ENCODE measurements at regions not wholly inside any gene's neighbourhood (a gene's known extent, or its start where the extent isn't known, plus 50 kb on each side); places are given as distances from the start of the nearest gene placed in this dataset.

DNA sequence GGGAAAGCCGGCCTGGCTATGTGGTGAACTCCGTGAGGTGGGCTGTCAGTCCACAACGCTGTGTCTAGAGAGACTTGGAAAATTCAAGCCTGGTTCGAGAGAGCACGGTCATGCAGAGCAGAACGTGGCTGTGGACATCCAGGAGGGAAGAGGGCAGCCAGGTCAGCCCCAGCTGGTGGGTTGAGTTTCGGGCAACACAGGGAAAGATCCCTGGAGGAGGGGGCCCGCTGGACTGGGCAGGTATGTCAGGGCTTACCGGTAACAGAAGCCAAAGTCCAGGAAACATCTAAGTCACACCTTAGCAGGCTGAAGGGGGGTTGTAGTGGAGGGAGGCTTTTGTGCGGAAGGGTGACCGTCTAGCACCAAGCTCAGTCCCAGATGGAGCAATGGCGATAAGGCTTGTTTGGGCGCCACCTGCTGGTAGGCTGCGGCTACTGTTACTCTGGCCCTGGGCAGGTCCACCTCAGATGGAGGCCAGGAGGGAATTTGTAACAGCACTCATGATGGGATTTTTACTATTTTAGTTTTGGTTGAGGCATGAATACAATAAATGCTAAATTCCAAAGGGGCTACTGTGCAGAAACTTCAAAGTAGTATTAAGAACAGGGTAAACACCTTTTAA lies 143.3 kb upstream of the ZNF644 start:
- CTCF ChIA-PET (ENCODE audit: low intra/inter-chr PET ratio) = interaction anchor here (0.6 to 2.6 kb wide), 9 partner anchors 113 to 1126 kb away, joined by 3 to 29 read pairs (median 4); no protein-coding TSS in a partner anchor
- Histone ChIP-seq H3K27ac (ENCODE audit: extremely low read depth, low read depth, low read length) (no peak overlapping the region), H3K4me1 (replicated peaks in 1 of 2; ENCODE audit: control insufficient read depth in 2 of 2, insufficient read depth in 2 of 2, low read length in 2 of 2) (no peaks in the 10 kb centered on the region), H3K9me3 (replicated peaks; ENCODE audit: control insufficient read depth, insufficient read depth, low read depth, low read length) (no peaks in the 10 kb centered on the region), H3K36me3 (ENCODE audit: control insufficient read depth, insufficient read depth, low read length) (no peaks in the 10 kb centered on the region), H3K9ac (ENCODE audit: insufficient read depth in 1 of 2, low read depth in 2 of 2, low read length in 2 of 2) (no peak overlapping the region), H3K4me3 (no peak overlapping the region), H3K79me2 (ENCODE audit: control insufficient read depth, insufficient read depth, low read length) (no peaks in the 10 kb centered on the region), H3K4me2 (ENCODE audit: insufficient read depth, low read length) (no peak overlapping the region), H2AFZ (ENCODE audit: low read depth, low read length) (peak overlapping the region; percentile 61), H3K9me1 (ENCODE audit: control insufficient read depth, insufficient read depth, low read length) (no peaks in the 10 kb centered on the region), H3K27me3 (ENCODE audit: control insufficient read depth in 2 of 2, insufficient read depth in 2 of 2, low read length in 2 of 2) (peaks cover 6 to 45% of the 10 kb centered on the region in 2 experiments), H4K20me1 (replicated peaks; ENCODE audit: control insufficient read depth, insufficient read depth, low read length) (no peaks in the 10 kb centered on the region)
- peak; percentile 79 to 91 (median 84) for DNase-seq (ENCODE audit: extremely low read depth in 1 of 4, low spot score in 3 of 4)
- POLR2A ChIA-PET = interaction anchor here (0.8 to 1.4 kb wide), 4 partner anchors 9 to 144 kb away, joined by 3 read pairs; no protein-coding TSS in a partner anchor
- peak; percentile 99 for ATAC-seq
- peak; percentile 94 for FAIRE-seq
- WGBS (ENCODE audit: insufficient coverage, low coverage, missing lambda C conversion rate) = 13% methylated on average over 14 of the region's 14 CpGs
- intact Hi-C loops (cut with micrococcal nuclease) (loop anchor here (1.0 to 10.0 kb wide), 7 partner anchors 150 to 1120 kb away; partner anchors contain the start of gene CDC7), in situ Hi-C loops (cut with MboI) (loop anchor here (5.0 to 25.0 kb wide), 3 partner anchors 112 to 772 kb away; partner anchors contain the start of gene BRDT)
- BruUV-seq (replicated peaks) = no TSS peak
- TF ChIP-seq CBFA2T3 (IDR thresholded peaks at IDR 0.05) = no peak
- TF ChIP-seq ZNF589 (CRISPR knock-in tag; IDR thresholded peaks at IDR 0.05; ENCODE audit: low read depth) = no peak
- TF ChIP-seq RCOR1 (IDR thresholded peaks at IDR 0.05; ENCODE audit: borderline replicate concordance in 1 of 2, low read depth in 2 of 2, low read length in 2 of 2) = 0 out of 4 replicates have a peak, but pooled peaks of 1 of the 2 experiments have one; percentile 30
- TF ChIP-seq ZFP1 (CRISPR knock-in tag; IDR thresholded peaks at IDR 0.05) = no peak
- 0 out of 2 replicates have a peak, but pooled peaks have one; percentile 14 for TF ChIP-seq JUND (IDR thresholded peaks at IDR 0.05; ENCODE audit: borderline replicate concordance, low read depth, low read length)
- no peak for TF ChIP-seq JUND (tag; IDR thresholded peaks at IDR 0.05; ENCODE audit: borderline replicate concordance, low read depth, low read length)
- 0 out of 2 replicates have a peak, but pooled peaks have one; percentile 36 for TF ChIP-seq XRCC5 (IDR thresholded peaks at IDR 0.05; ENCODE audit: low read depth, low read length)
- TF ChIP-seq, protein P1, sequence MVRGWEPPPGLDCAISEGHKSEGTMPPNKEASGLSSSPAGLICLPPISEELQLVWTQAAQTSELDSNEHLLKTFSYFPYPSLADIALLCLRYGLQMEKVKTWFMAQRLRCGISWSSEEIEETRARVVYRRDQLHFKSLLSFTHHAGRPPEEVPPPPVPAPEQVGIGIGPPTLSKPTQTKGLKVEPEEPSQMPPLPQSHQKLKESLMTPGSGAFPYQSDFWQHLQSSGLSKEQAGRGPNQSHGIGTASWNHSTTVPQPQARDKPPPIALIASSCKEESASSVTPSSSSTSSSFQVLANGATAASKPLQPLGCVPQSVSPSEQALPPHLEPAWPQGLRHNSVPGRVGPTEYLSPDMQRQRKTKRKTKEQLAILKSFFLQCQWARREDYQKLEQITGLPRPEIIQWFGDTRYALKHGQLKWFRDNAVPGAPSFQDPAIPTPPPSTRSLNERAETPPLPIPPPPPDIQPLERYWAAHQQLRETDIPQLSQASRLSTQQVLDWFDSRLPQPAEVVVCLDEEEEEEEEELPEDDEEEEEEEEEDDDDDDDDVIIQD (CRISPR knock-in tag; IDR thresholded peaks at IDR 0.05) = no peak
- TF ChIP-seq ZNF561 (CRISPR knock-in tag; conservative IDR thresholded peaks at IDR 0.05) = no peak
- TF ChIP-seq, protein P2, sequence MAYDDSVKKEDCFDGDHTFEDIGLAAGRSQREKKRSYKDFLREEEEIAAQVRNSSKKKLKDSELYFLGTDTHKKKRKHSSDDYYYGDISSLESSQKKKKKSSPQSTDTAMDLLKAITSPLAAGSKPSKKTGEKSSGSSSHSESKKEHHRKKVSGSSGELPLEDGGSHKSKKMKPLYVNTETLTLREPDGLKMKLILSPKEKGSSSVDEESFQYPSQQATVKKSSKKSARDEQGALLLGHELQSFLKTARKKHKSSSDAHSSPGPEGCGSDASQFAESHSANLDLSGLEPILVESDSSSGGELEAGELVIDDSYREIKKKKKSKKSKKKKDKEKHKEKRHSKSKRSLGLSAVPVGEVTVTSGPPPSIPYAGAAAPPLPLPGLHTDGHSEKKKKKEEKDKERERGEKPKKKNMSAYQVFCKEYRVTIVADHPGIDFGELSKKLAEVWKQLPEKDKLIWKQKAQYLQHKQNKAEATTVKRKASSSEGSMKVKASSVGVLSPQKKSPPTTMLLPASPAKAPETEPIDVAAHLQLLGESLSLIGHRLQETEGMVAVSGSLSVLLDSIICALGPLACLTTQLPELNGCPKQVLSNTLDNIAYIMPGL (CRISPR knock-in tag; IDR thresholded peaks at IDR 0.05) = no peak
- TF ChIP-seq, protein P3, sequence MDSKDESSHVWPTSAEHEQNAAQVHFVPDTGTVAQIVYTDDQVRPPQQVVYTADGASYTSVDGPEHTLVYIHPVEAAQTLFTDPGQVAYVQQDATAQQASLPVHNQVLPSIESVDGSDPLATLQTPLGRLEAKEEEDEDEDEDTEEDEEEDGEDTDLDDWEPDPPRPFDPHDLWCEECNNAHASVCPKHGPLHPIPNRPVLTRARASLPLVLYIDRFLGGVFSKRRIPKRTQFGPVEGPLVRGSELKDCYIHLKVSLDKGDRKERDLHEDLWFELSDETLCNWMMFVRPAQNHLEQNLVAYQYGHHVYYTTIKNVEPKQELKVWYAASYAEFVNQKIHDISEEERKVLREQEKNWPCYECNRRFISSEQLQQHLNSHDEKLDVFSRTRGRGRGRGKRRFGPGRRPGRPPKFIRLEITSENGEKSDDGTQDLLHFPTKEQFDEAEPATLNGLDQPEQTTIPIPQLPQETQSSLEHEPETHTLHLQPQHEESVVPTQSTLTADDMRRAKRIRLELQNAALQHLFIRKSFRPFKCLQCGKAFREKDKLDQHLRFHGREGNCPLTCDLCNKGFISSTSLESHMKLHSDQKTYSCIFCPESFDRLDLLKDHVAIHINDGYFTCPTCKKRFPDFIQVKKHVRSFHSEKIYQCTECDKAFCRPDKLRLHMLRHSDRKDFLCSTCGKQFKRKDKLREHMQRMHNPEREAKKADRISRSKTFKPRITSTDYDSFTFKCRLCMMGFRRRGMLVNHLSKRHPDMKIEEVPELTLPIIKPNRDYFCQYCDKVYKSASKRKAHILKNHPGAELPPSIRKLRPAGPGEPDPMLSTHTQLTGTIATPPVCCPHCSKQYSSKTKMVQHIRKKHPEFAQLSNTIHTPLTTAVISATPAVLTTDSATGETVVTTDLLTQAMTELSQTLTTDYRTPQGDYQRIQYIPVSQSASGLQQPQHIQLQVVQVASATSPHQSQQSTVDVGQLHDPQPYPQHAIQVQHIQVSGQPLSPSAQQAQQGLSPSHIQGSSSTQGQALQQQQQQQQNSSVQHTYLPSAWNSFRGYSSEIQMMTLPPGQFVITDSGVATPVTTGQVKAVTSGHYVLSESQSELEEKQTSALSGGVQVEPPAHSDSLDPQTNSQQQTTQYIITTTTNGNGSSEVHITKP (IDR thresholded peaks at IDR 0.05; ENCODE audit: partially characterized antibody) = peak; percentile 6
- TF ChIP-seq, protein P4, sequence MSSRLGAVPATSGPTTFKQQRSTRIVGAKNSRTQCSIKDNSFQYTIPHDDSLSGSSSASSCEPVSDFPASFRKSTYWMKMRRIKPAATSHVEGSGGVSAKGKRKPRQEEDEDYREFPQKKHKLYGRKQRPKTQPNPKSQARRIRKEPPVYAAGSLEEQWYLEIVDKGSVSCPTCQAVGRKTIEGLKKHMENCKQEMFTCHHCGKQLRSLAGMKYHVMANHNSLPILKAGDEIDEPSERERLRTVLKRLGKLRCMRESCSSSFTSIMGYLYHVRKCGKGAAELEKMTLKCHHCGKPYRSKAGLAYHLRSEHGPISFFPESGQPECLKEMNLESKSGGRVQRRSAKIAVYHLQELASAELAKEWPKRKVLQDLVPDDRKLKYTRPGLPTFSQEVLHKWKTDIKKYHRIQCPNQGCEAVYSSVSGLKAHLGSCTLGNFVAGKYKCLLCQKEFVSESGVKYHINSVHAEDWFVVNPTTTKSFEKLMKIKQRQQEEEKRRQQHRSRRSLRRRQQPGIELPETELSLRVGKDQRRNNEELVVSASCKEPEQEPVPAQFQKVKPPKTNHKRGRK (tag; IDR thresholded peaks at IDR 0.05) = no peak
- TF ChIP-seq ZKSCAN1 (IDR thresholded peaks at IDR 0.05; ENCODE audit: low read depth, low read length) = no peak

Data from K562 (cell line).